Posterior cingulate gyrus (tissue), 11 donors: ENCODE measurements at regions not wholly inside any gene's neighbourhood (a gene's known extent, or its start where the extent isn't known, plus 50 kb on each side); places are given as distances from the start of the nearest gene placed in this dataset.
A peak's percentile ranks its signal among the peaks of the same experiment; 100 is the strongest.
"Not testable (repeated sequence)": the region's sequence is repeated elsewhere in the genome, so short reads cannot be mapped to it uniquely, and the experiment has no call there.

Source experiments
- DNase-seq, 10 donors: peaks; one replicate each; pipeline versions ENCODE4 v3.0.0 to v3.0.0-alpha.2; 2020 to 2021; ENCODE audit warnings: mixed read lengths in 3 of 10
- intact Hi-C: fragments of 100-400 bp; cut with DNase I; formaldehyde crosslinking; loops from one replicate; pipeline ENCODE4 v1.15.1; 2023

GRCh38 chr1:117314951-117315350 is 52.3 kb upstream of the MAN1A2 start:
- DNase-seq, intact Hi-C loops: not testable (repeated sequence)

DNA sequence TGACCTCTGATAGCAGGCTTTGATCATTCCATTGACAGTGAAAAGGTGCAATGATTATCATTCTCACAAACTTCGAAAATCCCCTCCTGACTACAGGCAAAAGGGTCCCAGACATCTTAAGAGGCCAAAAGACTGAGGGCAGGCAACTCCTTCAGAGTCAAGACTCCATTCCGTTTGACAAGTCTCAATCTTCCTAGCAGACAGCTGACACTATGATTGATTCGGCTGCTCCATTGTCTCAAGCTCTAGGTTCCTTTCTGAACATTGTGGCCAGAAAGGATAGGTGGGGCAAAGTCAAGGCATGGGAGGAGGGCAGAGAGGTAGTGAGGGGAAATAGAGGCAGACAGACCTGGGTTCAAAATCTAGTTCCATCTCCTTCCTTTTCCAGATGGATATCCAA is 53.7 kb upstream of the MAN1A2 start:
- no peak for DNase-seq
- intact Hi-C loops: no loop called here

DNA sequence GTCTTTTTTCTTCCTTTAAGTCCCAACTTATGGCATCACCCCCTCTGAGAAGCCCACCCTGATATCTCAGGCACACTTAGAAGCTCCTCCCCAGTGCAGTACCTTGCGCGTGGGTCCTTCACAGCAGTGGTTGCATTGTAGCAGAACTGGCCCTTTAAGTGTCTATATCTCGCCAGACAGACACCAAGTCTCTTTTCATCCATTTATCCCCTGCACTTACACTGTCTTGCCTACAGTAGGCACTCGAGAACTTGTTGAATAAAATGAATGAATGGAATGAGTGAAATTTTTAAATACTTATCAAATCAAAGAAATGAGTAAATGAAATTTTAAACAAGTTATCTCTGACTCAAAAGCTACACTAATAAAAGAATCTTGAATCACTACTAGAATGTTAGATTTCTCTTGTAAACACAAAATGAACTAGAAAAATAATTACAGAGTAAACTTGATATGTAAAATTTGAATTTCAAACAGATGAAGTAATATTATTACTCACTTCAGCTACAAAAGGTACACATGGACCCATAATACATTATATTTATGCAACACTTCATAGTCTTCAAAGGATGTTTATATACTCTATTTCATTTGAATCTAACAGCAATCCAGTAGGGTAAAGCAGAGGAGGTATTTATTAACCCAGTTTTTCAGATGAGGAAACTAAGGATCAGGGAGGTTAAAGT is 54.7 kb upstream of the MAN1A2 start:
- DNase-seq: no peak
- intact Hi-C loops: no loop called here

DNA sequence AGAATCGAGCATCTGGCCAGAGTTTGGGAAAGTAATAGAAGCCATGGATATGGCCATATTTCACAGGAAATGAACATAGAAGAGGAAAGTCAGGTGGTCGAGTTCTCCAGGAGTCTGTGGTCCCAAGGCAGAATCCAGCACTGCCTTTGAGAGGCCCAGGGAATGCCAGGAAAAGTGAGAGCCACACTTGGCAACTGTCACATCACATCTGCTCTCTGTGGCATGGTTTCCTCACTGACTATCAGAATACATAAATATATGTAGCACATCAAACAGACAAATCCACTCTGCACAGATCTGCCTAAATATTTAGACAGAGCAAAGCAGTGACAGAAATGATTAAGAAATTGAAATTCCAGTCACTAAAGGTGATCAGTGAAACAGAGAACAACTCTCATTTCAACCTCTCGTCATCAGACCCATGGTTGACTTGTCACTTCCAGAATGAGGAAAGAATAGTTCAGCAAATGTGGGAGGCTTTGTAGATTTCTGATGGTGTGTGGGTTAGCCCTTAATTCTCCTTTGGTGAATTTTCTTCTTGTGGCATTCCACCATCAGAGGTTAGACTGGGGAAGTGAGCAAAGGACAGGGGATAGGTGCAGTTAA is 58.8 kb upstream of the MAN1A2 start:
- intact Hi-C loops: no loop called here
- no peak for DNase-seq

- intact Hi-C loops: no loop called here
- peak in 1 of 10 donors; percentile 8 for DNase-seq
Measured at GRCh38 chr1:117301901-117302300, 65.3 kb upstream of the MAN1A2 start.

GRCh38 chr1:117300183-117300582 is 67.1 kb upstream of the MAN1A2 start:
- intact Hi-C loops, DNase-seq: not testable (repeated sequence)

GRCh38 chr1:117295001-117295400 is 72.2 kb upstream of the MAN1A2 start:
- DNase-seq: no peak
- intact Hi-C loops: no loop called here

DNA sequence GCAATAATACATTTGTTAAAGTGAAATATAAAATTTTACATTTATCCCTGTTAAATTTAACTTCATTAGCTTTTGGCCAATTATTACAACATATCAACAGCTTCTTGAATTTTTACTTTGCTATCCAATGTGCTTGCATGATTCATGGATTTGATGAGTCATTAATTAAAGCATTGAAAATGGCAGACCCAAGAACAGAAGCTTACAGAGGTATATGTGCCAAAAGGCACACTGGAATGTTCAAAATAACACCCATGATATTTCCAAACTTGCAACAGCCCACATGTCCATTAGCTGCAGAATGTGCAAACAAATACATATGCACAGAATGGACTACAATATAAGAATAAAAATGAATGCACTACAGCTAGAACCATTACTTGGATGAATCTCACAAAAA is 76.4 kb upstream of the MAN1A2 start:
- DNase-seq: no peak
- intact Hi-C loops: no loop called here

GRCh38 chr1:117289316-117289870 is 77.9 kb upstream of the MAN1A2 start:
- intact Hi-C loops: no loop called here
- DNase-seq: no peak

DNA sequence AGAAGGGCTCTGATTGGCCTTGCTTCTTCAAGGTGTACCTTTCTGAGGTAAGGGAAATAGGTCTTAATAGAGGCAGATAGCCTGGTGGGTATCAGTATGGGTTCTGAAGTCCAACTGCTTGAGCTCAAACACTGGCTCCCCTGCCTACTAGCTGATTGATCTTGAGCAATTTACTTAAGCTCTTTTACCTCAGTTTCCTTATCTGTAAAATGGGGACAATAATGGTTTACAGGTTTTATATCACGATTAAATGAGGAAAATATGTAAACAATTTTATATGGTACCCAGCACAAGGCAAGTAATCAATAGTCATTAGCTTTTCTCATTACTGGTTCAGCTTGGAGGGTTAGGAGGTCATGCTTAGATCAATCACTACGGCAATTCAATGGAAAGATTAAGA is 75.8 kb upstream of the VTCN1 start:
- intact Hi-C loops: no loop called here
- no peak for DNase-seq

- intact Hi-C loops: no loop called here
- no peak for DNase-seq
Measured at GRCh38 chr1:117286145-117286544, 75.4 kb upstream of the VTCN1 start.

- intact Hi-C loops: loop anchor here (1.0 to 5.0 kb wide), 2 partner anchors 162 to 216 kb away; partner anchors contain the start of gene TRIM45
- DNase-seq: no peak
Measured at GRCh38 chr1:117284399-117285215, 73.9 kb upstream of the VTCN1 start.

GRCh38 chr1:117278531-117278930 is 67.8 kb upstream of the VTCN1 start:
- intact Hi-C loops: no loop called here

DNA sequence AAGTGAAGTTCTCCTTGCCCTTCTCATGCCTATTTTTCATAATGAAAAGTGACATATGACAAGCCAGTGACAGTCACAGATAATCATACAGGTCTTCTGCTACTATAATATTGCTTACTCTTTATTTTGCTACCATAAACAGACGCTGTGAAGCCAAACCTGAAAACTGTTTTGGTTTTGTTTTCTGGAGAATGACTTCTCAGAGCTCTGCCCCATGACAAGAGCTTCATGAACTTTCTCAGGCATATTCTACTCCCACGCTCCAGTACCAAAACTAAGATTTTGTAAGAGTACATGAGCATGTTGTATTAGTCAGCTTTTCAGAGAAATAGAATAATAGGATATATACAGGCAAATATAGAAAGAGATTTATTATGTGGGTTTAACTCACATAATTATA is 64.3 kb upstream of the VTCN1 start:
- intact Hi-C loops: no loop called here
- no peak for DNase-seq

More at GRCh38 chr1:117278531-117278930, 67.8 kb upstream of the VTCN1 start:
- no peak for DNase-seq

DNA sequence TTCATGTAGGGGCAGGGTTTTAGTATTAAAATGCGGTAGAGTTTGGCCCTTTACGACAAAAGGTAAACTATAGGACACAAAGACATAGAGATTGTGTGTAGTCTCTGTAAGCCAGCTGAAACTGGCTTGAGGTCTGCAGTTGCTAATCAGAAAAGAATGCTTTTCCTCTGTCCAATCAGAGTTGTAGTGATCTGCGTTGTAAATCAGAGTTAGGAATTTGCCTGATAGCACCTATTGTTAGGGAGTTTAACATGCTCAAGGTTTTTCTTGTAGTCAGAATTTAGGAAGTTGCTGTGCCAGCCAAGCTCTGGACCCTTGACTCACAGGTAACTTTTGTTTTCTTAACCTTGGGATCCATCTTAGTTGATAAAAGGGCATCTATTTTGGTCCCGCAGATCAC is 61.2 kb upstream of the VTCN1 start:
- intact Hi-C loops: no loop called here
- no peak for DNase-seq

DNA sequence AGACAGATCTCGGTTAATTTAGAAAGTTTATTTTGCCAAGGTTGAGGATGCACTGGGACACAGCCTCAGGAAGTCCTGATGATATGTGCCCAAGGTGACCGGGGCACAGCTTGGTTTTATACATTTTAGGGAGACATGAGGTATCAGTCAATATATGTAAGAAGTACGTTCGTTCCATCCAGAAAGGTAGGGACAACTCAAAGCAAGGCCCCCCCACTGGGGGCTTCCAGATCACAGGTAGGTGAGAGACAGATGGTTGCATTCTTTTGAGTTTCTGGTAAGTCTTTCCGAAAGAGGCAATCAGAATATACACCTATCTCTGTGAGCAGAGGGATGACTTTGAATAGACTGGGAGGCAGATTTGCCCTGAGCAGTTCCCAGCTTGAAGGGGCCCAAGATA is 60.4 kb upstream of the VTCN1 start:
- intact Hi-C loops: no loop called here
- no peak for DNase-seq

GRCh38 chr1:117270679-117271078 is 60.0 kb upstream of the VTCN1 start:
- intact Hi-C loops: no loop called here
- DNase-seq: no peak

DNA sequence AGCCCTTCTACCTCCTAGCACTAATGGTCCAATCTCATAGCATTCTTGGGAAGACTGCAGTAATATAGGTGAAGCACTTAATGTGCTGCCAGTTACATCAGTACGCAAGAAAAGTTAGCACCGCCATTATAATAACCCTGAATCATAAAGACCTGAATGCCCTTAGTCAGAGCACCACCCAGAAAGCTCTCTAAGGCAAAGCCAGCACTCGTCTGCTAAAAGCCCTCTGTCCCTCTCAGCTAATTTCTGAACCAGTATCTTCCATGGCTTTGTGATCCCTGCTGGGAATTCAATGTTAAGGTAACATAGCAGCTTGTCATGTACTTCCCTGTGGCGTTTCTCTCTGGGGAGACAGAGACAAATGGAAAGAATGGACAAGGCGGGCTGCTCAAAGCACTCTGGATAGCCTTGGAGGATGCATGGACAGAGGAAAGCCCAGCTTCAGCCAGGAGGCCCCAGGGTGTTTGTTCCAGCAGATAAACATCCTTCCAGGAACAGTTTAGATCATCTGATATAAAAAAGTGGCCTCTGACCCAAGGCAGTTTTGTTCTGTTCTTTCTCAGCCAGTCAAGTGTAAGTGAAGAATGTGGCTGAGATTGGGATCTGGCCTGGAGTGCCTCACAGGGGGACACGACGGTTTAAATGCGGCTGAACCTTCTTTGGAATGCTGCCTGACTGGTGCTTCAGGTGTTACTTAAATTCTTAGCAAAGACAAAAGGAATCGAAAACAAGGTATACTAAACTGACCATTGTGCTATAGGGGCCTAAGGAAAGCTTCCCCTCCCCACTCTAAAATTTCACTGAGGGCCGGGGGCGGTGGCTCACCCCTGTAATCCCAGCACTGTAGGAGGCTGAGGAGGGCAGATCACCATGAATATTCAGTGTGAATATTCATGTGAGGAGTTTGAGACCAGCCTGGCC is 58.1 kb upstream of the VTCN1 start:
- intact Hi-C loops: no loop called here
- no peak for DNase-seq

DNA sequence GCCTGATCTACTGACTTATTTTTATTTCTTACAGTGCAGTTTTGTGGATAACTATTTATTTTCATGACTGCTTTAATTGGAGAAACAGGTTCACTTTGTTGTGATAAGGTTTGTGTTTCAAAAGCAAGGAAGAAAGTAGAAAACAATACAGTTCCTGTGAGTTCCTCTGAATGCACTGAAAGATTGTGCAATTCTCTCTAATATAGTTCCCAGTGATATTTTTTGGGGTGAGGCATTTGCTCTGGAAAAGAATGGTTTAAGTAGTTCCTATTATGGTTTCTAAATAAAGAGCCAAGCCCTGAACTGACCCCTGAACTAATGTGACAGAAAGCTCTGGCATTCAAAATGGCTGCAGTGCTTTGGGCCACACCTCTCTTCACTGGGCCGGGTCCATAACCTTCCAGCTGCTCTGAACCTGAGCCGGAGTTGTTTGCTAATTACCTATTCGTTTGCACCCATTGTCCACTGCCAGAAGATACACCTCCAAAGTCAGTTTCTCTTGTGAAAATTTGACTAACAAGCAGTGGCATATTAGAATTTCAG is 56.6 kb upstream of the VTCN1 start:
- DNase-seq: no peak
- intact Hi-C loops: no loop called here

- intact Hi-C loops: no loop called here
- no peak for DNase-seq
Measured at GRCh38 chr1:117262976-117263375, 52.2 kb upstream of the VTCN1 start.
